MG63 (cell line): ENCODE measurements at regions not wholly inside any gene's neighbourhood (a gene's known extent, or its start where the extent isn't known, plus 50 kb on each side); places are given as distances from the start of the nearest gene placed in this dataset.
"Not testable (repeated sequence)": the region's sequence is repeated elsewhere in the genome, so short reads cannot be mapped to it uniquely, and the experiment has no call there.

ENCODE experiments used
- DNase-seq: peaks from one replicate; pipeline ENCODE4 v3.0.0-alpha.2; 2020
- H3K27me3 ChIP-seq: fragments of 250-450 bp; sonication (Bioruptor Pico); 2 replicates; pipeline ENCODE4 v1.5.1; 2020; ENCODE audit warnings: mild to moderate bottlenecking, moderate library complexity
- H3K36me3 ChIP-seq: fragments of 250-450 bp; sonication (Bioruptor Pico); 2 replicates; pipeline ENCODE4 v1.5.1; 2020; ENCODE audit warnings: mild to moderate bottlenecking, moderate library complexity
- H3K4me3 ChIP-seq: fragments of 250-450 bp; sonication (Bioruptor Pico); 2 replicates; pipeline ENCODE4 v1.5.1; 2020; ENCODE audit warnings: mild to moderate bottlenecking, moderate library complexity
- H3K9me3 ChIP-seq: fragments of 250-450 bp; sonication (Bioruptor Pico); 2 replicates; pipeline ENCODE4 v1.5.1; 2020; ENCODE audit warnings: mild to moderate bottlenecking, moderate library complexity

DNA sequence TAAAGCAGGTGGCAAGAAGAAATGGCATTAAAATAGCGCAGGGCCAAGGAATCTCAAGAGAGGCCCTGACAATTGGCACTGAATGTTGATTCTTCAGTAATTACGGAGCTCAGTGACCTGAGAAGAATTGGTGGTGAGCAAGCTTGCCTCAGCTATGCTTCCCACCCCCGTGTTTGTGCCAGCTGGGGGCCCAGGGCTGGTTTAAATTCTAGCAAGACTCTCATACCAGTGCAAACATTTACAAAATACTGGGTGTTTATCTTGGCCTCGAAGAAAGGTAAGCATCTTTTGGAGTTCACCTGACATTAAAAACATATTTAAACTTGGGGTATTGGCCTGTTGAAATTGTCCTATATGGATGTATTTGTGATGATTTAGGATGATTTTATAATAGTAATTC, 296.7 kb upstream of the USP25 start:
- Histone ChIP-seq H3K27me3 (no peaks in the 10 kb centered on the region), H3K4me3 (no peak overlapping the region), H3K36me3 (no peaks in the 10 kb centered on the region), H3K9me3 (no peaks in the 10 kb centered on the region)
- no peak for DNase-seq

GRCh38 chr21:15434163-15434905, 295.4 kb upstream of the USP25 start:
- no peaks in the 10 kb centered on the region for H3K36me3 ChIP-seq
- H3K9me3 ChIP-seq: no peaks in the 10 kb centered on the region
- no peak overlapping the region for H3K4me3 ChIP-seq
- DNase-seq: no peak
- H3K27me3 ChIP-seq: no peaks in the 10 kb centered on the region

DNA sequence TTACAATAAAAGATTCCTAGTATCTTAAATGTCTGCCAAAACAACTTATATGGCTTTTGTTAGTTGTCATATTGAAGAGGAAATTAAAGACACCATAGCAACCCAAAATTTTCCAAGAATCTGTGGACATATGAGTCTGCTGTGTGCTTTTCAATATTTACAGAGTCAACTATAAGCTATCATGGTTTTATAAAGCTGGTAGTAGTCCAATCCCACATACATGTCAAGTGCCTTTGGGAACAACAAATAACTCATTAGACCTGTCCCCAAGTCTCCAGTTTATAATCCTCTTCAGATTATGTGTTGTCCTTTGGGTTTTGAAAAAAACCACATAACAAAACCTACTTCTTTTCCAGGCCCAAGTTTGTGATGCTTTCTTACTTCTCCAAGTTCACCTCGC, 293.8 kb upstream of the USP25 start:
- H3K27me3 ChIP-seq: no peaks in the 10 kb centered on the region
- DNase-seq: no peak
- H3K36me3 ChIP-seq: no peaks in the 10 kb centered on the region
- H3K4me3 ChIP-seq: no peak overlapping the region
- no peaks in the 10 kb centered on the region for H3K9me3 ChIP-seq

- Histone ChIP-seq H3K4me3 (no peak overlapping the region), H3K36me3 (no peaks in the 10 kb centered on the region), H3K27me3 (no peaks in the 10 kb centered on the region), H3K9me3 (no peaks in the 10 kb centered on the region)
- DNase-seq: no peak
Measured at GRCh38 chr21:15437883-15438282, 291.9 kb upstream of the USP25 start.

DNA sequence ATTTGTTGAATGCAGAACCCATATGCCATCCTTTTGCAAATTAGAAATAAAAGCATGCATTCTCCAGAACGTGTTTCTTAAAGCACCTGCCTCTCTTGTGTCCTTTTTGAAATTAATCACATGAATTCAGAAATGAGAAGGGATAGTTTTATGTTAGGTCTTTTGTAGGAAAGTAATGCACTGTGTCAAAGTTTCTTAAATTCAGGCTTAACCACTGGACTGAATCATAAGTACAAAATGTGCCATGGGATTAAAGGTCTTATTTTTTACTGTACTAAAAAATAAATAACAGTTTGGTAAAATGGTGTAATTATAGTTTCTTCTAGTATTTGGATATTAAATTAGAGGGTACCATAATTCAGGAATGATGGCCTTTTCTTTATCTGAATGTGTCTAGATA, 290.1 kb upstream of the USP25 start:
- Histone ChIP-seq H3K36me3 (no peaks in the 10 kb centered on the region), H3K4me3 (no peak overlapping the region), H3K27me3 (no peaks in the 10 kb centered on the region), H3K9me3 (no peaks in the 10 kb centered on the region)
- no peak for DNase-seq

- Histone ChIP-seq H3K4me3 (no peak overlapping the region), H3K9me3 (no peaks in the 10 kb centered on the region), H3K27me3 (no peaks in the 10 kb centered on the region), H3K36me3 (no peaks in the 10 kb centered on the region)
- no peak for DNase-seq
Measured at GRCh38 chr21:15441060-15441493, 288.7 kb upstream of the USP25 start.

- H3K36me3 ChIP-seq: no peaks in the 10 kb centered on the region
- H3K4me3 ChIP-seq: no peak overlapping the region
- H3K27me3 ChIP-seq: no peaks in the 10 kb centered on the region
- H3K9me3 ChIP-seq: no peaks in the 10 kb centered on the region
- DNase-seq: no peak
Measured at GRCh38 chr21:15441992-15442391, 287.8 kb upstream of the USP25 start.

DNA sequence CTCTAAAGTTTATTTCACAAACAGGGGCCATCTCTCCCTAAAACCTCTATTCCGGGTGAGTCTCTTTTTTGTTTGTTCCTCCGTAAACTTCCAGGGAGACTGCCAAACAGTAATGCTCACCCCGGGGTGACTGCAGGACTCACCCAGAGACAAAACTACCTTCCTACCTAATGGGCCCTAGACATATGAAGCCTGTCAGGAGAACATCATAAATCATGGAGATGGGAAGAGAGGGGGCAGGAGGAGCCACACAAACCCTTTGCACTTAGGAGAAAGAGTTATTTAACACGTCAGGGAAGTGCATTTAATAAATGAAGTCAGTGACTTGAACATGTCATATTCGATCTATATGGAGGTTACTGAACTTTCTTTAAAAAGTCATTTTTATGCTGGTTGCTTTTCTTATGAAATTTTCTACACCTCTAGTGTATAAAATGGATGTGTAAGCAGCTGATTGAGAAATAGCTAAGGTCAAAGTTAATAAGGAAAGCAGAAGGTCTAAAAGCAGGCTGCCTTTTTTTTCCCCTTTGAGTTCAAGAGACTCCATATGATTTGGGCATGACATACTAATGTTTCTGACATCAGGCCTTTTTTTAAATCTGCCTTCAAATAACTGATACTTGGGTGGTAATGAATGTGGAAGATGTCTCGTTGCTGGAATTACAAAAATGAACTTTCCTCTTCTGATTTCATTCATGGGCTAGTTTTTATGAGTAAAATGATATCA, 286.9 kb upstream of the USP25 start:
- Histone ChIP-seq H3K27me3 (no peaks in the 10 kb centered on the region), H3K36me3 (no peaks in the 10 kb centered on the region), H3K9me3 (no peaks in the 10 kb centered on the region), H3K4me3 (no peak overlapping the region)
- no peak for DNase-seq

DNA sequence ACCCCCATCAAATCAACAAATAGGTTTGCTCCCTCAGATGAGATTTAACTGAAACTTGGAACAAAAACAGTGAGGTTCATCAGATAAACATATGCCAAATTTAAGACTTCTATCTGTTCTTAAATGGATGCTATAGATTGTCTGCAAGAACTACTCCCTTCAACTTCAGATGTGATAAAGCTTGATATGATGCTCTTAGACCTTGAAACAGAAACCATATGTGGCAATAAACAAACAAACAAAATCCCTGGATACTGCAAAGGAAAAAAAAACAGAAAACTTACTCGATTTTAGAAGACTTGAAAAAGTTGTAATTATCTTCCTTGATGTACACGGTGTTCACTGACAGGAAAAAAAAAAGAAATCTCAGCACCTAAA, 286.1 kb upstream of the USP25 start:
- no peaks in the 10 kb centered on the region for H3K27me3 ChIP-seq
- H3K9me3 ChIP-seq: no peaks in the 10 kb centered on the region
- no peaks in the 10 kb centered on the region for H3K36me3 ChIP-seq

DNA sequence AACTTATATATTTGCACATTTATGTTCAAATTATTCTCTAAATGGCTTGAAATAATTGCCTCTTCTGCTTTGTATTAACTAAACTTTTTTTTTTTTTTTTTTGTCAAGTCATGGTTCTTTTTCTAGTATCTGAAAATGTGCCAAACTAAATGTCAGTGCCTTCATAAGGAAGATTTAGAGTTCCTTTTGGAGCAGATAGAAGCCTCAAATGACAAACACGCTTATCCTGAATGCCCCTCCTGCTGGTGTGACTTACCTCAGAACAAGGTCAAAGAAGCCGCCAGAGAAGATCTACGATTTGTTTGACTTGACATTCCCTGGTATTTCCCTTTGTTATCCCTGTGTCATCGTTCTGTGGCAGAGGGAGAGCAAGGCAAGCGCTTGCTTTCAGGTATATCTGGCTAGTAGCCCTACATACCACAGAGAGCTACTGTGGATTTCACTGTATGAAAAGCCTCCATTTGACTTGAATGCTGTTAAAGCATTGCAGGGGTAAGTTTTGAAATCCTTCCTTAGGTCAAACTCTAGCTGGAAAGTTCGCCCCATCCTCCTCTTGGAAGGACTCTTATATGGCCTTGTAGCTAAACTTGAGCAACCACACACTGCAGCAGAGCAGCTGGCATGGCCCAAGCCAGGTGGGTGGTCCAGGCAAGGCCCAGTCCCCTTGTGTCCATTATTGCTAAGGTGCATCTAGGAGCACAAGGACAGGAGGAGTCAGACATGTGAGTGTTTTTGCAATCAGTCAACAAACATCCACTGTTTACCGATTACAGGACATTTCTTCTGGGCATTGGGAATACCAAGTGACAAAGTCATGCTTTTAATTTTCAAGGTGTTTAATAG, 285.4 kb upstream of the USP25 start:
- DNase-seq: no peak
- Histone ChIP-seq H3K4me3 (no peak overlapping the region), H3K9me3 (no peaks in the 10 kb centered on the region), H3K27me3 (no peaks in the 10 kb centered on the region), H3K36me3 (no peaks in the 10 kb centered on the region)

More for the DNA sequence above, 286.1 kb upstream of the USP25 start:
- DNase-seq: no peak
- no peak overlapping the region for H3K4me3 ChIP-seq

GRCh38 chr21:15445327-15445726, 284.5 kb upstream of the USP25 start:
- no peak overlapping the region for H3K4me3 ChIP-seq
- no peaks in the 10 kb centered on the region for H3K9me3 ChIP-seq
- no peak for DNase-seq
- H3K27me3 ChIP-seq: no peaks in the 10 kb centered on the region
- no peaks in the 10 kb centered on the region for H3K36me3 ChIP-seq

- Histone ChIP-seq H3K9me3 (no peaks in the 10 kb centered on the region), H3K4me3 (no peak overlapping the region), H3K36me3 (no peaks in the 10 kb centered on the region), H3K27me3 (no peaks in the 10 kb centered on the region)
- no peak for DNase-seq
Measured at GRCh38 chr21:15446223-15446622, 283.6 kb upstream of the USP25 start.

GRCh38 chr21:15449556-15449955, 280.2 kb upstream of the USP25 start:
- no peaks in the 10 kb centered on the region for H3K9me3 ChIP-seq
- H3K36me3 ChIP-seq: no peaks in the 10 kb centered on the region
- no peak overlapping the region for H3K4me3 ChIP-seq
- no peaks in the 10 kb centered on the region for H3K27me3 ChIP-seq
- DNase-seq: no peak

DNA sequence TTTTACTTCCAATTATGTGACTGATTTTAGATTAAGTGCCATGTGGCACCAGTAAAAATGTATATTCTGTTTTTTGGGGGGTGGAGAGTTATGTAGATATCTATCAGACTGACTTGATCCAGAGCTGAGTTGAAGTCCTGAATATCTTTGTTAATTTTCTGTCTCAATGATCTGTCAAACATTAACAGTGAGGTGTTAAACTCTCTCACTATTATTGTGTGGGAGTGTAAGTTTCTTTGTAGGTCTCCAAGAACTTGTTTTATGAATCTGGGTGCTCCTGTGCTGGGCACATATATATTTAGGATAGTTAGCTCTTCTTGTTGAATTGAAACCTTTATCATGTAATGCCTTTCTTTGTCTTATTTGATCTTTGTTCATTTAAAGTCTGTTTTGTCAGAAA, 276.5 kb upstream of the USP25 start:
- H3K9me3 ChIP-seq: no peaks in the 10 kb centered on the region
- H3K4me3 ChIP-seq: no peak overlapping the region
- H3K27me3 ChIP-seq: no peaks in the 10 kb centered on the region
- no peaks in the 10 kb centered on the region for H3K36me3 ChIP-seq
- DNase-seq: no peak

- not testable (repeated sequence) for H3K9me3 ChIP-seq, H3K27me3 ChIP-seq, DNase-seq, H3K36me3 ChIP-seq, H3K4me3 ChIP-seq
Measured at GRCh38 chr21:15453785-15454184, 276.0 kb upstream of the USP25 start.

GRCh38 chr21:15454931-15455330, 274.9 kb upstream of the USP25 start:
- not testable (repeated sequence) for H3K4me3 ChIP-seq, DNase-seq, H3K27me3 ChIP-seq, H3K36me3 ChIP-seq, H3K9me3 ChIP-seq

GRCh38 chr21:15455819-15456462, 273.8 kb upstream of the USP25 start:
- H3K36me3 ChIP-seq: no peaks in the 10 kb centered on the region
- H3K27me3 ChIP-seq: no peaks in the 10 kb centered on the region
- H3K9me3 ChIP-seq: no peaks in the 10 kb centered on the region
- no peak overlapping the region for H3K4me3 ChIP-seq
- DNase-seq: no peak
